CD8-positive, alpha-beta memory T cell (primary cell): ENCODE measurements at regions not wholly inside any gene's neighbourhood (a gene's known extent, or its start where the extent isn't known, plus 50 kb on each side); places are given as distances from the start of the nearest gene placed in this dataset.

Experiments
- CTCF ChIA-PET: fragments of 350-600 bp; sonication (Branson Sonifier 250); formaldehyde crosslinking; loops from one replicate; lab custom pipeline; 2021; ENCODE audit warnings: antibody characterized with exemption; lab: Charles Lee
- POLR2A ChIA-PET: fragments of 350-600 bp; sonication (Branson Sonifier 250); formaldehyde crosslinking; loops from one replicate; lab custom pipeline; 2021; ENCODE audit warnings: antibody characterized with exemption; lab: Charles Lee
- DNase-seq, 5 donors: peaks; one replicate each; pipeline versions ENCODE4 v3.0.0 to v3.0.0-alpha.2; 2020 to 2022; ENCODE audit warnings: mixed read lengths in 1 of 5
- H3K27ac ChIP-seq: one replicate; pipeline ENCODE4 v1.7.0; 2013; ENCODE audit warnings: low read depth, mild to moderate bottlenecking, low read length, moderate library complexity
- H3K27me3 ChIP-seq: 2 replicates; pipeline ENCODE4 v1.7.0; 2013; ENCODE audit warnings: low read length, mild to moderate bottlenecking; ENCODE audit not compliant: insufficient read depth, poor library complexity, severe bottlenecking
- H3K36me3 ChIP-seq: 2 replicates; pipeline ENCODE4 v1.7.0; 2013; ENCODE audit warnings: mild to moderate bottlenecking, low read length, moderate library complexity; ENCODE audit not compliant: insufficient read depth
- H3K4me1 ChIP-seq: 2 replicates; pipeline ENCODE4 v1.7.0; 2013; ENCODE audit warnings: mild to moderate bottlenecking, low read length, moderate library complexity; ENCODE audit not compliant: insufficient read depth
- H3K4me3 ChIP-seq: 2 replicates; pipeline ENCODE4 v1.7.0; 2013; ENCODE audit warnings: mild to moderate bottlenecking, low read length
- H3K9me3 ChIP-seq: 2 replicates; pipeline ENCODE4 v1.7.0; 2013; ENCODE audit warnings: mild to moderate bottlenecking, low read length
- H3K27ac Mint-ChIP-seq, 8 donors: one replicate each; pipeline ENCODE4 v1.8.0; 2020 to 2021; ENCODE audit warnings: mixed read lengths in 8 of 8, mild to moderate bottlenecking in 6 of 8, inconsistent platforms in 3 of 8, moderate library complexity in 3 of 8
- H3K27me3 Mint-ChIP-seq, 2 donors: one replicate each; pipeline ENCODE4 v1.8.0; 2020 to 2021; ENCODE audit warnings: mixed read lengths in 2 of 2, mild to moderate bottlenecking in 1 of 2, moderate library complexity in 1 of 2
- H3K36me3 Mint-ChIP-seq, 3 donors: one replicate each; pipeline ENCODE4 v1.8.0; 2020 to 2021; ENCODE audit warnings: mixed read lengths in 3 of 3, inconsistent platforms in 1 of 3, mild to moderate bottlenecking in 1 of 3
- H3K4me1 Mint-ChIP-seq, 3 donors: one replicate each; pipeline ENCODE4 v1.8.0; 2020 to 2021; ENCODE audit warnings: mixed read lengths in 3 of 3, inconsistent platforms in 1 of 3, mild to moderate bottlenecking in 1 of 3
- H3K4me3 Mint-ChIP-seq, 7 donors: one replicate each; pipeline ENCODE4 v1.8.0; 2020 to 2021; ENCODE audit warnings: mixed read lengths in 7 of 7, mild to moderate bottlenecking in 6 of 7, moderate library complexity in 4 of 7, inconsistent platforms in 2 of 7
- H3K9me3 Mint-ChIP-seq, 5 donors: one replicate each; pipeline ENCODE4 v1.8.0; 2020 to 2022; ENCODE audit warnings: mixed read lengths in 5 of 5, mild to moderate bottlenecking in 3 of 5, moderate library complexity in 2 of 5, inconsistent platforms in 1 of 5

GRCh38 chr6:43911354-43912115, 141.5 kb downstream of the VEGFA start:
- Histone ChIP-seq H3K4me3 (no peak overlapping the region), H3K27ac (peak overlapping the region; percentile 71), H3K9me3 (no peaks in the 10 kb centered on the region), H3K27me3 (no peaks in the 10 kb centered on the region), H3K4me1 (no peaks in the 10 kb centered on the region), H3K36me3 (no peaks in the 10 kb centered on the region)
- DNase-seq: no peak
- ChIA-PET POLR2A (no interaction called here), CTCF (no interaction called here)
- Mint-ChIP-seq H3K27me3 (peaks cover 9 to 12% of the 10 kb centered on the region in 2 donors), H3K36me3 (no peaks in the 10 kb centered on the region), H3K27ac (no peak overlapping the region), H3K4me3 (no peak overlapping the region), H3K9me3 (no peaks in the 10 kb centered on the region), H3K4me1 (no peaks in the 10 kb centered on the region)

- H3K9me3 ChIP-seq: no peaks in the 10 kb centered on the region
- Mint-ChIP-seq H3K27ac (no peak overlapping the region), H3K4me3 (no peak overlapping the region), H3K27me3 (peaks cover 12% of the 10 kb centered on the region in 2 donors), H3K36me3 (no peaks in the 10 kb centered on the region), H3K4me1 (no peaks in the 10 kb centered on the region), H3K9me3 (no peaks in the 10 kb centered on the region)
- peak overlapping the region; percentile 71 for H3K27ac ChIP-seq
- H3K4me3 ChIP-seq: no peak overlapping the region
- H3K27me3 ChIP-seq: no peaks in the 10 kb centered on the region
- no peak for DNase-seq
- no peaks in the 10 kb centered on the region for H3K4me1 ChIP-seq
- H3K36me3 ChIP-seq: no peaks in the 10 kb centered on the region
- CTCF ChIA-PET: no interaction called here
- POLR2A ChIA-PET: no interaction called here
Observed at GRCh38 chr6:43910638-43911353, 140.8 kb downstream of the VEGFA start.

- peaks cover 9 to 11% of the 10 kb centered on the region in 2 donors for H3K27me3 Mint-ChIP-seq
- Histone ChIP-seq H3K4me1 (no peaks in the 10 kb centered on the region), H3K27me3 (no peaks in the 10 kb centered on the region), H3K9me3 (no peaks in the 10 kb centered on the region), H3K4me3 (no peak overlapping the region), H3K27ac (no peak overlapping the region), H3K36me3 (no peaks in the 10 kb centered on the region)
- POLR2A ChIA-PET: no interaction called here
- H3K9me3 Mint-ChIP-seq: no peaks in the 10 kb centered on the region
- no peak overlapping the region for H3K27ac Mint-ChIP-seq
- CTCF ChIA-PET: no interaction called here
- H3K4me1 Mint-ChIP-seq: no peaks in the 10 kb centered on the region
- no peaks in the 10 kb centered on the region for H3K36me3 Mint-ChIP-seq
- H3K4me3 Mint-ChIP-seq: no peak overlapping the region
- no peak for DNase-seq
Observed at GRCh38 chr6:43910149-43910637, 140.2 kb downstream of the VEGFA start.

- Mint-ChIP-seq H3K9me3 (no peaks in the 10 kb centered on the region), H3K4me1 (no peaks in the 10 kb centered on the region), H3K4me3 (no peak overlapping the region), H3K36me3 (no peaks in the 10 kb centered on the region), H3K27ac (no peak overlapping the region), H3K27me3 (peaks cover 7 to 10% of the 10 kb centered on the region in 2 donors)
- no peak overlapping the region for H3K4me3 ChIP-seq
- no peaks in the 10 kb centered on the region for H3K4me1 ChIP-seq
- no peak overlapping the region for H3K27ac ChIP-seq
- H3K9me3 ChIP-seq: no peaks in the 10 kb centered on the region
- H3K27me3 ChIP-seq: no peaks in the 10 kb centered on the region
- CTCF ChIA-PET: no interaction called here
- DNase-seq: no peak
- H3K36me3 ChIP-seq: no peaks in the 10 kb centered on the region
- POLR2A ChIA-PET: no interaction called here
Observed at GRCh38 chr6:43909474-43910148, 139.6 kb downstream of the VEGFA start.

- Mint-ChIP-seq H3K27ac (no peak overlapping the region), H3K4me1 (no peaks in the 10 kb centered on the region), H3K27me3 (peaks cover 4 to 10% of the 10 kb centered on the region in 2 donors), H3K4me3 (no peak overlapping the region), H3K9me3 (no peaks in the 10 kb centered on the region), H3K36me3 (no peaks in the 10 kb centered on the region)
- Histone ChIP-seq H3K27ac (no peak overlapping the region), H3K4me3 (no peak overlapping the region), H3K9me3 (no peaks in the 10 kb centered on the region), H3K27me3 (no peaks in the 10 kb centered on the region), H3K36me3 (no peaks in the 10 kb centered on the region), H3K4me1 (no peaks in the 10 kb centered on the region)
- ChIA-PET CTCF (no interaction called here), POLR2A (interaction anchor here (0.6 kb wide), 1 partner anchor 22 kb away, joined by 3 read pairs; no protein-coding TSS in a partner anchor)
- DNase-seq: no peak
Observed at GRCh38 chr6:43907789-43908472, 137.9 kb downstream of the VEGFA start.

GRCh38 chr6:43907312-43907711, 137.3 kb downstream of the VEGFA start:
- Histone ChIP-seq H3K27ac (no peak overlapping the region), H3K4me1 (no peaks in the 10 kb centered on the region), H3K4me3 (no peak overlapping the region), H3K9me3 (no peaks in the 10 kb centered on the region), H3K36me3 (no peaks in the 10 kb centered on the region), H3K27me3 (no peaks in the 10 kb centered on the region)
- POLR2A ChIA-PET: no interaction called here
- CTCF ChIA-PET: no interaction called here
- Mint-ChIP-seq H3K27ac (no peak overlapping the region), H3K9me3 (no peaks in the 10 kb centered on the region), H3K27me3 (peaks cover 0 to 10% of the 10 kb centered on the region in 2 donors), H3K4me1 (no peaks in the 10 kb centered on the region), H3K4me3 (no peak overlapping the region), H3K36me3 (no peaks in the 10 kb centered on the region)
- DNase-seq: no peak

- CTCF ChIA-PET: no interaction called here
- no peaks in the 10 kb centered on the region for H3K9me3 Mint-ChIP-seq
Observed at GRCh38 chr6:43904311-43905123, 134.5 kb downstream of the VEGFA start.

More at GRCh38 chr6:43904311-43905123, 134.5 kb downstream of the VEGFA start:
- H3K4me1 ChIP-seq: no peaks in the 10 kb centered on the region
- Mint-ChIP-seq H3K36me3 (no peaks in the 10 kb centered on the region), H3K4me3 (no peak overlapping the region), H3K27me3 (peaks cover 0 to 10% of the 10 kb centered on the region in 2 donors), H3K4me1 (no peaks in the 10 kb centered on the region), H3K27ac (no peak overlapping the region)
- H3K36me3 ChIP-seq: no peaks in the 10 kb centered on the region
- no peak overlapping the region for H3K27ac ChIP-seq
- no peaks in the 10 kb centered on the region for H3K9me3 ChIP-seq
- no peak for DNase-seq
- H3K27me3 ChIP-seq: no peaks in the 10 kb centered on the region
- POLR2A ChIA-PET: no interaction called here
- H3K4me3 ChIP-seq: no peak overlapping the region
